GM19452 (cell line): ENCODE measurements at regions not wholly inside any gene's neighbourhood (a gene's known extent, or its start where the extent isn't known, plus 50 kb on each side); places are given as distances from the start of the nearest gene placed in this dataset.
"Not testable (repeated sequence)": the region's sequence is repeated elsewhere in the genome, so short reads cannot be mapped to it uniquely, and the experiment has no call there.

Experiments
- ATAC-seq: cut with Tn5 transposase; IDR thresholded peaks from one replicate; pipeline ENCODE4 v1.9.1; 2021; ENCODE audit not compliant: unreplicated experiment

DNA sequence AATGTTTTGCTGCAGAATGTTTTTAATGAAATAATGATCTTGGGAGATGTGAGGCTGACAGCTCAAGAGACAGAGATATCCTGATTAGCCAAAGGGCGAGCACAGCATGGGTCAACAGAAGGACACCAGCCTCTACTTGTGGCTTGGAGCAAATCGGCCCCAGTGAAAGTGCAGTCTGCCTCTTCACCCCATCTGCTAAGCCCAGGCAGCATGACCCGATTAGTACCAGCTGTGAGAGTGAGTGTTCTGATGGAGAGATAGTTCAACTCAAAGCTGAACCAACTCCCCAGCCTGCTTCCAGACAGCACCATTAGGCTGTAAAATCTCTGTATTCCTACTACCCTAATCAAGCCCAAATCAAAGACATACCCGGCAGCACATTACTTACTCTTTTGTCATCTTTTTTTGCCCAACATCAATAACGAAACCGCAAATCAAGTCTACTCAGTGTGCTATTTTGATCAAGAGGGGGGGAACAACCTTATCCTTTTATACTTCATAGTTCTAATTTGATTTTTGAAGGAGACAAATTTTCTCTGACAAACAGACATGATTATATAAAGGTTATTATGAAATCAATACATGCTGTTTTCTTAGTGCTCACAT is 514.1 kb upstream of the NRSN1 start:
- ATAC-seq: no peak

DNA sequence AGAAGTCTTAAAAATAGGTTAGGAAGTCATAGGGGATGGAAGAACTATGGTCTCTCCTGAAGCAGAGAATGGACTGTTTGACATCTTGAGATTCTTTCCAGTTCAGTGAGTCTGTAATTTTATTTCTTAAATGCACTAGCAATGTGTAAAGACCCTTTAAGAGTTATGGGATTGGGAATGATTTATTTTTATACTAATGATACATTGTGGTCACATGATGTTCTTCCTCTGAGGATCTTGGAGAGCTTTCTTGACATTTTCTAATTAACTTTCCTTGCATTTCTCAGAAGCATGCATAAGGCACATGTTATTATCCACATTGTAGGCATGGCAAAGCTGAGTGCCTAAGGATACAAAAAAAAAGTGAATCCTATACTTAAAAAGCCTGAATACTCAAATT is 507.6 kb upstream of the NRSN1 start:
- no peak for ATAC-seq

DNA sequence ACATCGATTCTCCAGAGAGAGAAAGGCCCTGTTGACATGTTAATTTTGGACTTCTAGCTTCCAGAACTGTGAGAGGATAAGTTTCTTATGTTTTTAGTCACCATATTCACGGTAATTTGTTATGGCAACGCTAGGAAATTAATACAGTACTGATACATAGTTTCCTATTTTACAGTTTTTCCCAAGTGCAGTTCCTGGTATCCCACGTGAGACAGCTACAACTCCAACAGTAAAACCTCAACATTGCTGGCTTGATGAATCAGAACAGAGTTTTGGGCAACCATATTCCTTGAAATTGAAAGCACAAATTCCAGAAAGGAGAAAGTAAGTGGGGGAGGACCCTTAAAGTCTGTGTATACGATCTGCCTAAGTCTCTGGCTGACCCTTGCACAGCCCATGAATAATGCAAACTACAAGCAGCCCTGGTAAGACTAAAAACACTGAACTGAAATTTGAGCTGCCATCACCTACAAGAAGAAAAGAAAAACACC is 505.1 kb upstream of the NRSN1 start:
- no peak for ATAC-seq

DNA sequence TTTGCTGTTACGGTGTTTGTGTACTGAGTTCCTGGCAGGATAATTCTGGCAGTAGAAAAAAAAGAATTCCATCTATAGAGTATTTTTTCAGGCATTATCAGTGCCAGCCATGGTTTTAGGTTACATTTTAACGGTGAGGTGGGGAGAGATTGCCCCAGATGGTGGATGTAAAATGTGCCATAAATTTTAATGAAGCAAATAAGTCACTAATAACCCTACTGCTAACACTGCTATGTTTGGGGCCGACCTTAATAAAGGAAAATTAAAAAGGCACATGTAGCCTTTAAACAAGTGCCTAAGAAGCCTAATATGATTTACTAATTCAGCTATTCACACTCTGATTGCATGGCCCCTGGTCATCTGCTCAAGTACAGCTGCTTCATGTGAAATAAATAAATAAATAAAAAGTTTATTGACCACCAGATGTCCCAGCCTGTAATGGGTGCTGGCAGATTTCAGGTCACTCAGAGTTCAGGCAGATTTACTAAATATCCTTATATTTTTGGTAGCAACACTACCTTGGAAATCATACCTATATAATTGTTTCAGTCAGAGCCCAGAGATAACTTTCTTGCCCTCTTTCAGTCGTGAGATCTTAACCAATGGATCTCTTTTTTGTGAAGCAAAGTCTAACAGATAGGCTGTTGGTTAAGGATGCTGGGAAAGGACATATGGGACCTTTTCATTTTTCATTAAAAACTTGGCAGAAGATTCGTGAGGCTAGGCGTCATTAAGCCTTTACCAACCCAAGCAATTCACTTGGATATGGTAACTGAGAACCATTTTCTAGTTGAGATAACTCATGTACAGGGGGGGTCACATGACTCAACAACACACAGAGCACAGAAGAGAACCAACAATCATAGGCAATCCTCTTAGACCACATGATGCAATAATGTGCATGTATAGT is 495.0 kb upstream of the NRSN1 start:
- no peak for ATAC-seq

DNA sequence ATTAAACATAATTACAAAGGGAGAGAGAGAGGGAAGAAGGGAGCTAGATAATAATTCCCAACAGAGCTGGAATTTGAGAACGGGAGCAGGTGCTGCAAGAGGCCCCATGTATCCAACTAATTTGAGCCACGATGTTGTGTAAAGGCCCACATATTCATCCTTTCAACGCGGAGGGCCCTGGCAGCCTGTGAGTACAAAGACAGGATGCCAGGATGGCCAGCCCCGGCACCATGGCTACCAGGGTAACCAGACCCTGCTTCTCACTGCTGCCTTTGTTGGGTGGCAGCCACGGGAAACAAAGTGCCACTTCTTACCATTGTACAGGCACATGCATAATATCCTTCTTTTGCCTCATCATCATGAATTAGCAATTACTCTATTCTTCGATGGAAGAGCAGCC is 492.0 kb upstream of the NRSN1 start:
- ATAC-seq: no peak

DNA sequence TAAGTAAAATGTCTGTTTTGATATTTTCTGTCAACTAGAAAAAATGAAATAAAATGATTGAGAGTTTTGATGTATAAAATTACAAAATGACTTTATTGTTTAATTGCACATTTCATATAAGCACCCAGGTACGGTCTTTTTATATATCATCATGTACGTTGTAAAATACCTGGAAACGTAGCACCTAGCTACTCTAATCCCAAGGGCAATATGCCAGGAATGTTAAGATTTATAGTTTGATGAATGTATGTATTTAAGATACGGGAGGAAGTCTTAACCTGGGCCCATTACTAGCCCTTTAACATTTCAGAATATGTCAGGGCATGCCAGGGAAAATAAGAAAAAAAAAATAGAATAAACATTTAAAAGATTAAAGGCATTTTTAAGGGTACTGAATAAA is 490.9 kb upstream of the NRSN1 start:
- ATAC-seq: no peak

DNA sequence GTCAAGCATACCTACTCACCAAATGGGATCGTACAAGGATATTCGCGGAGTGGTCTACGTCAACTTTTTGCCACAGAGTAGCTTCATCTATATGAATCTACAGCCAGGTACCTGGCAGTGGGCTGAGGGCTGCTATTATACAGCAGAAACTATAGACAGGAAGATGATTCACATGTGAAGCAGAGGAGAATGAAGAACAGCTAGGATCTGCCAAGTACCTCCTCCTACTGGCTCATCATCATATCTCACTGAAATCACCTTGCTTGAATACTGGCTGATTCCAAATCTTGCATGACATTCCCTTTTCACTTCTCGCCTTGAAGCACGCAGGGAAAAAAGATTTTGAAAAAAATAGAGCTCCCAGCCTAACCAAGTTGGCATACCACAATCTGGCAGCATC is 488.7 kb upstream of the NRSN1 start:
- no peak for ATAC-seq

DNA sequence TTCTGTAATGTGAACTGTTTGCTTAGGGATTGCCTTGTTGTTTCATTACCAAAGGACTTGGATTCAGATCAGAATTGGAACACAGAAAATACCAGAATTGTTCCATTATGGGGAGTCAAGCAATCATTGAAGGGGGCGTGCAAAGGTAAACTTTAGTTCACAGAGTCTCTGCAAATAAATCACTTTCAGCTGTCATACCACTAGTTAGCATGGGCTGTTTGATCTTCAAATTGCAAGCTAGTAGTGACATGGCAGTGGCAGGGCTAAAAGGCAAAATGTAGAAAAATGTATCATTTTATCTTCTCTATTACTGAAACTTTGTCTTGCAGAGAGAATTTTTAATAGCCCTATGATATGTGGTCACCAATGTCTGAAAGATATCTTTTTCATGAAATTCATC is 483.2 kb upstream of the NRSN1 start:
- ATAC-seq: no peak

DNA sequence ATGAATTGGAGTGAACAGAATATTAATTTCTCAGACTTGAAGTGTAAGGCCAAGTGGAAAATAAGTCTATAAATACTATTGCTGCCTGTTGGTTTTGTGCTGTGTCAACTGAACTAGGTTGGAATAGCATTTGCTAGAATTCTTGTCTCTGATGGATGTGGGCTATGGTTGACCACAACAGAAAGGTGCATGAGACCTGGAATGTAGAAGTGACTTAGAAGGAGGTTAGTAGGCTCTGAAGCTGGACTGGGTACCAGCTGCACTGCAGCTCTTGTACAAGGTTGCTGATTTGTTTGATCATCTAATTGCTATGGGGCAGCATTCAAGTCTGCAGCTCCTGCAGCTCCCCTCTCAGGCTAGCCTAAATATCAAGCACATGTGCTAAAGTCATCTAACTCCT is 479.0 kb upstream of the NRSN1 start:
- no peak for ATAC-seq

DNA sequence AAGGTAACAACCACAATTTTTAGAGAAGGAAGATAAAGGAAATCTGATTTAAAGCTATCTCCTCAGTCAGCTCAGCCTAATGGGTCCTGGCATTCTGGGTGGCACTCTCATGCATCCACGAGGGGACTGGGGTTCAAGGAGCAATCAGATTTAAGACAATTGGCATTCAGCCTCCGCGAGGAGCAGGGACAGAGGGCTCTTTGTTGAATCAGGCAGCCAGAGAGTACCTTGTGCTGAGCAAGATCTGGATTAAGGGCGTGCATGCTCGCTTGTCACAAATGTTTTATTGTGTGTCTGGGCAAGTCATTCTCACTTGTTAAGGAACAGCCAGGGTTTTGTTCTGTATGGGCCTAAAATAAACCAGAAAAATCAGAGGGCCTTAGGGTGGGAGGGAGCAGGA is 475.3 kb upstream of the NRSN1 start:
- no peak for ATAC-seq

DNA sequence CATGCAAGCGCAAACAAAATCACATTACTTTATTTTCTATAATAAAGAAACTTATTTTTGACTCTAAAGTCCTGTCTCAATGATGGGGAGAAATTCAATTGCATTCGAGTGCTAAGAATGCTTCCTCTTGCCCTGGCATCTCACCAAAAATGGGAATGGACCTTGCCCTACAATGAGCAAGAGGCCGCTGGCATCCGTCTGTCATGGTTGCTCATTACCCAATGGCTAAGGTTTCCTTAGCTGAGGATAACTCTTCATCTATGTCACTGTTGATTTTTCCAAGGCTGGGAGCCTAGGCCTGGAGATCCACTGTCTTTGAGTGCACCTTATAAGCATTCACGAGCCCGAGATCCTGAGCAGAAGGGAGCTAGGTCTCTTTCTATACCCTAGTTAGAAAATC is 471.3 kb upstream of the NRSN1 start:
- no peak for ATAC-seq

DNA sequence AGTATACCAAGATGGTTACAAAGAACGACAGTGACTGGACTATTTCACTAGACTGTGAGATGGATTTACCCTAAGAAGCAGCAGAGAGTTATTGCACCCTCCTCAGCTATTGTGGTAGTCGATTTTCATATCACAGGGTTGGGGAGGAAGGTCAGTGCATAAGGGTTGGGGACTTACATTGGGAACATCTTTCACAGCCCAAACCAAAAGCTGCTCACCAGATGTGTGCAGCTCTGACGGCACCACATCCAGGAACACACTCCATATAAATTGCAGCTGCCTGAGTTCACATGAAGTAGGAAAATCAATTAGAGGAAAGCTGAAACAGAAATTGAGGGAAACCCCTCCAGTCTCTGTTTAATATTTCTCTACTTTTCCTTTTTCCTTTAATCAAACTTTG is 470.5 kb upstream of the NRSN1 start:
- ATAC-seq: no peak

DNA sequence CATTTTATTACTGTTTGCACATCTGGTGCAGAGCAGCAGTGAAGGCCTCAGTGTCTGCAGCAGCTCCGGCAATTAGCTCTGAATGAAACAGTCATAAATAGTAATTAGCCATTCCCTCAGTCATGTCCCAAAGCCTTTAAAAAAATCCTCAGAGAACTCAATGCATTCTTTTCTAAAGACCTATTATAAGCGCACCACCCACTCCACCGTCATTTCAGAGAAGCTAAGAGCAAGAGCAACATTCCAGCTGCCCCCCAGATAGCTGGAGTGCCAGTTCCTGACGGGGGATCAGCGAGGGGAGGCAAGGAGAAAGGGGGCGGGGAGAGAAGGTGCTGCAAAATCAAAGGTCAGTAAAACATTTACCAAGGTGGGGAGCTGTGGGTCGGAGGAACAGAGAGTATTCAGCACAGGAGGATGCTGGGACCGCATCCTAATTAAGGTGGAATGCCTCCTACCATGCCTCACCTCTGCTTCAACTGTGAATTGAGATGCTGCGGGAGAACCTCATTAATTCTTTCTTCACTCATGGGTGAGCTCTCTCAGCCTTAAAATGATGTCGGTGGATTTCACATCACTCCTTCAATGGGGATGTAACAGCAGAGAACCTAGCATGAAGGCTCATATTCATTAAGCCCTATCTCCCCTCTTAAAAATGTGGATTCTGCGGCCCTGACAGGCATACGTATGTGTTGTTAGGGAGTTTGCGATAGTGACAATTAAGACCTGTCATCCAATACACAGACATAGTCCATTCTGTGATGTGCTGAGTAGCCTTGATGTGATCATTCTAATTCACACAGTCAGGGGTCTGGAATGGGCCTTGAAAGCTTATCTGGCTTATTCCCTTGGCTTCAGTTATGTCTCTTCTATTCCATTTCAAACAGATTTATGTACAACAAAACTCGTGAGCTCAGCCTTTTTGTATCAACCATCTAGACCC is 469.5 kb upstream of the NRSN1 start:
- ATAC-seq: no peak

DNA sequence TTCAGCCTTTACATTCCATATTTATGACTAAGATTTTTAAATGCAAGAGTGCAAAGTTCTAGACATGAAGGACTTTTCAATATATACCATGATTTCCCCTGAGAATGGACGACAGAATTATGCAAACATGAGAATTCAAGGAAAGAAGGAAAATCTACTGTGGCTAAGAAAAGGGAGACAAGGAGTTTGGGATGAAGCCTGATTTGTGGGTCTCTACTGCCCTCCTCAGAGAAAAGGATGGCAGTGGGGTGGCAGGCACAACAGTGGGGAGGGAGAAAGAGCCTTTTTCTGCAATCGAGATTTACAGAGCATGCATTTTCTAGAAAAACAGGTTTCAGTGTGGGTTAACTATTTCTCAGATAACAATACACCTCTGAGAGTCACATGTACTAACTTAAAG is 466.9 kb upstream of the NRSN1 start:
- ATAC-seq: no peak

DNA sequence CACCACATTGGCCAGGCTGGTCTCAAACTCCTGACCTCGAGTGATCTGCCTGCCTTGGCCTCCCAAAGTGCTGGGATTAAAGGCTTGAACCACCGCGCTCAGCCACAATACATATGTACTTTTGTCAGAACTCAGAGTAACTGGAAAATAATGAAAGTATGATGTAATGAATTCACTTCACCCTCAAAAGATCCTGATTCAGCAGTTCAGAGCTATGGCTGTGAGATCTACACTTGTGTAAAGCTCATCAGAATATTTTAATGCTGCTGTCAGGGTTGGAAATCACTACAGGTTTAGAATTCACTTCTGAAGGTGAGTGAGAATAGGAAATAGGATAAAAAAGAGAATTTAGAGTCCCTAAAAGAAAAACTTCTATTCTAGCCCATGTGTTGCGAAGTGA is 464.5 kb upstream of the NRSN1 start:
- ATAC-seq: no peak

DNA sequence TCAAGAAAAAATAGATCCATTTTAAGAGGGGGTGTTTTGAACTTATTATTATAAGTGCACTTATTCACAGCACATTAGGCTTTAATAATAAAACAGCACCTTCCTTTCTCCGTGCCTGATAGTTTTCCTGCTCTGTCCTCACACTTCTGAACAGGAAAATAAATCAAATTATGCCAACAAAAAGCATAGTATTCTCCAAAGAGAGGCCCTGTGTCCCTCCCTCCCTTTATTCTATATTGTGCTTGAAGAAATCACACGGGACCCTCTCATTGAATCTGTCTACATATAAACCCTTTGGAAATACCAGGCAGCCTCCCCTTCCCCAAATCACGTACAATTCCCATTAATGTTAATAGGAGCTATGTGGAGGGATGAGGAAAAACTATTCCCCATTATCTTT is 462.9 kb upstream of the NRSN1 start:
- no peak for ATAC-seq

DNA sequence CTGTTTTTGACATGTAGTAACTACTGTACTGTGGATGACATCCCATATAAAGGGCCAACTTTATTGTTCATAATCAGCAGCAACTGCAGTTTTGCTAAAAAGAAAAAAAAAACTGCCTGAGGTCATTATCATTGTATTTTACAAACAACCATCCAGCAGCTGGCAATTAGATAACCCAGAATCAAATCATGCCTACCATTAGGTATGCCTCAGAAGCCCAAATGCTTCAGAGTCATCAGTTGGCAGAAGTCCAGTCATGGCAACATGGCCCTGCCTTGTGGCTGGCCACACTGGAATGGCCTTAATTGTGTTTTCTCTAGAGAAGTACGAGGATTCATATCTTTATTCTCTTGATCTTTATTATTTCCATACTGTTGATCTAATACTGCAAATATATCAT is 462.4 kb upstream of the NRSN1 start:
- no peak for ATAC-seq

DNA sequence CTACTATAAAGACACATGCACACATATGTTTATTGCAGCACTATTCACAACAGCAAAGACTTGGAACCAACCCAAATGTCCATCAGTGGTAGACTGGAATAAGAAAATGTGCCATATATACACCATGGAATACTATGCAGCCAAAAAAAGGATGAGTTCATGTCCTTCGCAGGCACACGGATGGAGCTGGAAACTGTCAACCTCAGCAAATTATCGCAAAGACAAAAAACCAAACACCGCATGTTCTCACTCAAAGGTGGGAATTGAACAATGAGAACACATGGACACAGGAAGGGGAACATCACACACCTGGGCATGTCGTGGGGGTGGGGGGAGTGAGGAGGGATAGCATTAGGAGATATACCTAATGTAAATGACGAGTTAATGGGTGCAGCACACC is 460.1 kb upstream of the NRSN1 start:
- not testable (repeated sequence) for ATAC-seq

DNA sequence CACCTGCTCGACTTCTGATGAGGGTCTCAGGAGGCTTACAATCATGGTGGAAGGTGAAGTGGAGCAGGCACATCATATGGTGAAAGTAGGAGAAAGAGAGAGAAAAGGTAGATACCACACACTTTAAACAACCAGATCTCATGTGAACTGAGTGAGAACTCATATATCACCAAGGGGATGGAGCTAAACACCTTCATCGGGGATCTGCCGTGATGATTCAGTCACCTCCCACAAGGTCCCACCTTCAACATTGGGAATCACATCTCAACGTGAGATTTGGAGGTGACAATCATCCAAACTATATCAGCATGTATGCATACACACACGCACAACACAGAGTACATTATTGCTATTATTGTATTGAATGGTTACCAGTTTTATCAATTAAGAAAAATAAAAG is 453.3 kb upstream of the NRSN1 start:
- no peak for ATAC-seq

DNA sequence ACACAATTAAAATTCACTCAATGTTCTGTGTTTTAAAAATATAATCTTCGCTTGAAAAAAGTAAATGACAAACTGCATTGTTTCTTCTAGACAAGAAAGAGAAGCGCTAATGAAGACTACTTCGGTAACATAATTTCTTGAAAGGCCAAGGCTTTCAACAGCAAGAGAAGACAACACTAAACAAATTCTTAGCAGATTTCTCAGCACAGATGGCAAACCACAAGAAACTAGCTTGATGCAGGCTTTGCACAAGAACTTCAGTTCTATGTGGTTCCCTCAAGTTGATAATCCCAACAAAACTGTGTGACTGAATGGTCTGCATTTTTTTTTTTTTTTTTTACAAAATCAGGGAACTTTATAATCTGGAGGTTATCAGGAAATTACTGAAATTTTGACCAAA is 447.4 kb upstream of the NRSN1 start:
- no peak for ATAC-seq

DNA sequence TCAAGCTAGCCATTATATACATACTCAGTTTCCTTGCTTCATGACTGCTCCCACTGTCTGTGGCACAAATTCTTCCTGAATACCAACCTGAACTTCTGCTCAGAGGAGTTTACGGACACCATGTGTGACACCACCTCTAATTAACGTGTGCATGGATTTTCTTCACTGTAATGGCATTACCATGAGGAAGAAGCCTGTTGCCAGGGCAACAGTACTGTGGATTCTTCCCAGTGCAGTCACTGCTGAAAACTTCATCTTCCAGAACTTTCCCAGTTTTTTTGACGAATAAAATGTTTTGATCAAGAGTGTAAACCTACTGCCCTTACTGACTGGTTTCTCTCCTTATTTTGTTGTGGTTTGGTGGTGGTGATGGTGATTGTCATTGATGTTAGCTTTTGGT is 444.3 kb upstream of the NRSN1 start:
- no peak for ATAC-seq

DNA sequence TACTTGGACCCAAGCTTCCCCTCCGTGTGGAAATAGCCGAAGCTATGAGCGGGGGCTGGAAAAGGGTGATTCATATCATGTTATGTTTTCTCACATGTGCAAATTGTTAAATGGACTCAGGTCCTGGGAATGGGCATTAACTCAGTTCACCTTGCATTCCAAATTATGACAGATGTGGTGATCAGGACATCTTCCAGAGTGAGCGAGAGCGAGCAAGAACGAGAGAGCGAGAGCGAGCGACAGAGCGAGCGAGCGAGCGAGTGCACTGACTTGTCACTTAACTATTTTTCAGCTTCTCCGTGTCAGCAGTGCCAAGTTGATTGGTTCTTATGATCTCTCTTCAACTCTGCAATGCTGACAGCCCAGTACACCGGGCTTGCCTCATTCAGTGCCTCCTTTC is 437.4 kb upstream of the NRSN1 start:
- ATAC-seq: no peak
